HepG2 (cell line): ENCODE measurements at regions not wholly inside any gene's neighbourhood (a gene's known extent, or its start where the extent isn't known, plus 50 kb on each side); places are given as distances from the start of the nearest gene placed in this dataset.
A peak's percentile ranks its signal among the peaks of the same experiment; 100 is the strongest.

Source experiments
- ATAC-seq: fragments of 200-7000 bp; cut with Tn5 transposase; 3 replicates; pipeline ENCODE4 v1.9.1; 2020; ENCODE audit warnings: mild to moderate bottlenecking, moderate library complexity
- BruUV-seq: library from RNA; stranded (reverse); fragments of 400-500 nt; replicated peaks from 2 replicates; lab custom pipeline; 2021; lab: Mats Ljungman, UMichigan
- CTCF ChIA-PET: fragments of 300-600 bp; formaldehyde crosslinking; extraction: SDS; loops from one replicate; lab custom pipeline; 2021; ENCODE audit warnings: low total read pairs, inconsistent platforms, low intra/inter-chr PET ratio; lab: Yijun Ruan, JAX
- POLR2A ChIA-PET: fragments of 350-600 bp; sonication (Branson Sonifier 250); formaldehyde crosslinking; loops from one replicate; lab custom pipeline; 2020; ENCODE audit warnings: antibody characterized with exemption, inconsistent platforms; lab: Yijun Ruan, JAX
- DNase-seq: peaks from one replicate; pipeline ENCODE4 v3.0.0-alpha.2; 2015; ENCODE audit warnings: low spot score
- FAIRE-seq: peaks from 3 replicates; lab custom pipeline; 2011; peaks lifted over from hg19 to GRCh38; lab: Jason Lieb, UNC
- H2AFZ ChIP-seq: one replicate; pipeline ENCODE4 v1.6.1; 2011; ENCODE audit warnings: low read length, inconsistent platforms
- H3K27ac ChIP-seq: fragments of 300-600 bp; 3 replicates; pipeline ENCODE4 v1.8.0; 2011; ENCODE audit warnings: mixed run types, mild to moderate bottlenecking, mixed read lengths, low read length, inconsistent platforms; ENCODE audit not compliant: insufficient read depth; ENCODE audit errors: extremely low read length
- H3K27me3 ChIP-seq, 2 experiments: fragments of 200-600 bp in 1 of 2; 2 replicates in 1 of 2; 3 replicates in 1 of 2; pipeline versions ENCODE4 v1.6.0 to v1.8.0; 2011; ENCODE audit warnings: low read length in 2 of 2, mild to moderate bottlenecking in 2 of 2, moderate library complexity in 2 of 2, inconsistent platforms in 1 of 2; ENCODE audit not compliant: insufficient read depth in 2 of 2, control insufficient read depth in 1 of 2
- H3K36me3 ChIP-seq, 2 experiments: fragments of 200-600 bp in 1 of 2; replicated peaks in 1 of 2; 2 replicates in 1 of 2; 3 replicates in 1 of 2; pipeline versions ENCODE4 v1.5.1 to v1.8.0; 2011; ENCODE audit warnings: low read length in 2 of 2, inconsistent platforms in 1 of 2; ENCODE audit not compliant: insufficient read depth in 2 of 2, control insufficient read depth in 1 of 2
- H3K4me1 ChIP-seq: 2 replicates; pipeline ENCODE4 v1.5.1; 2012; ENCODE audit warnings: low read length, inconsistent platforms; ENCODE audit not compliant: insufficient read depth
- H3K4me2 ChIP-seq: 2 replicates; pipeline ENCODE4 v1.6.0; 2011; ENCODE audit warnings: low read depth, low read length, inconsistent platforms
- H3K4me3 ChIP-seq, 3 experiments: fragments of 200-600 bp in 1 of 3; sonication (generic), shearing (Covaris generic) in 1 of 3; replicated peaks in 1 of 3; 2 replicates each; pipeline ENCODE4 v1.5.1; 2011 to 2016; ENCODE audit warnings: low read length in 3 of 3, inconsistent platforms in 2 of 3, low read depth in 2 of 3, mild to moderate bottlenecking in 2 of 3, control low read depth in 1 of 3, mixed read lengths in 1 of 3; ENCODE audit not compliant: insufficient read depth in 1 of 3
- H3K79me2 ChIP-seq: one replicate; pipeline ENCODE4 v1.6.1; 2011; ENCODE audit warnings: low read length, inconsistent platforms; ENCODE audit not compliant: insufficient read depth
- H3K9ac ChIP-seq: 2 replicates; pipeline ENCODE4 v1.6.0; 2011; ENCODE audit warnings: mild to moderate bottlenecking, low read depth, low read length, inconsistent platforms; ENCODE audit not compliant: insufficient read depth
- H3K9me3 ChIP-seq: 2 replicates; pipeline ENCODE4 v1.5.1; 2012; ENCODE audit warnings: mild to moderate bottlenecking, low read length
- H4K20me1 ChIP-seq: 2 replicates; pipeline ENCODE4 v1.6.0; 2011; ENCODE audit warnings: inconsistent platforms, mild to moderate bottlenecking, low read length, moderate library complexity; ENCODE audit not compliant: insufficient read depth
- BORCS8-MEF2B ChIP-seq: sonication (generic); formaldehyde crosslinking; IDR thresholded peaks from 2 replicates; pipeline ENCODE4 v1.8.0; 2022; ENCODE audit warnings: mild to moderate bottlenecking, missing genetic modification reagents
- CREB1 ChIP-seq, 2 experiments: fragments of 450-650 bp in 1 of 2; IDR thresholded peaks; 2 replicates each; pipeline ENCODE4 v1.6.1; 2016 to 2017; ENCODE audit warnings: control low read depth in 1 of 2, mild to moderate bottlenecking in 1 of 2, missing compliant biosample characterization in 1 of 2, missing genetic modification characterization in 1 of 2
- IKZF4 ChIP-seq: sonication (generic); formaldehyde crosslinking; IDR thresholded peaks from 2 replicates; pipeline ENCODE4 v1.5.1; 2020; ENCODE audit warnings: borderline replicate concordance, mild to moderate bottlenecking, low read depth, missing genetic modification reagents; ENCODE audit errors: not compliant biosample characterization
- JDP2 ChIP-seq: sonication (generic); formaldehyde crosslinking; IDR thresholded peaks from 2 replicates; pipeline ENCODE4 v1.8.1; 2022; ENCODE audit warnings: missing genetic modification reagents, borderline replicate concordance
- MLLT10 ChIP-seq: sonication (generic); formaldehyde crosslinking; IDR thresholded peaks from 2 replicates; pipeline ENCODE4 v1.4.0; 2020; ENCODE audit warnings: missing genetic modification reagents
- NAIF1 ChIP-seq: sonication (generic); formaldehyde crosslinking; IDR thresholded peaks from 2 replicates; pipeline ENCODE4 v1.5.0; 2020; ENCODE audit warnings: mild to moderate bottlenecking, missing genetic modification reagents, borderline replicate concordance
- SNAPC2 ChIP-seq: sonication (generic); formaldehyde crosslinking; IDR thresholded peaks from 2 replicates; pipeline ENCODE4 v1.8.1; 2022; ENCODE audit warnings: mild to moderate bottlenecking, missing genetic modification reagents
- SRF ChIP-seq: IDR thresholded peaks from 2 replicates; pipeline ENCODE4 v1.6.1; 2011; ENCODE audit warnings: mild to moderate bottlenecking, low read depth, low read length, moderate library complexity
- SUZ12 ChIP-seq: fragments of 150-350 bp; IDR thresholded peaks from 2 replicates; pipeline ENCODE4 v1.6.1; 2014; ENCODE audit warnings: low read depth, low read length
- TEAD3 ChIP-seq: optimal IDR thresholded peaks from 2 replicates; pipeline ENCODE3; 2016; ENCODE audit warnings: borderline replicate concordance
- ZBTB25 ChIP-seq: IDR thresholded peaks from 2 replicates; pipeline ENCODE4 v1.6.1; 2018; ENCODE audit warnings: missing genetic modification reagents
- ZFP62 ChIP-seq: sonication (generic); formaldehyde crosslinking; IDR thresholded peaks from 2 replicates; pipeline ENCODE4 v1.4.0; 2020; ENCODE audit warnings: missing genetic modification reagents
- ZIK1 ChIP-seq: sonication (generic); formaldehyde crosslinking; IDR thresholded peaks from 2 replicates; pipeline ENCODE4 v1.5.0; 2020; ENCODE audit warnings: mild to moderate bottlenecking, low read depth, missing genetic modification reagents, borderline replicate concordance
- ZNF510 ChIP-seq: sonication (generic); formaldehyde crosslinking; IDR thresholded peaks from 2 replicates; pipeline ENCODE4 v1.4.0; 2020; ENCODE audit warnings: low read depth, mild to moderate bottlenecking, missing genetic modification reagents
- ZNF737 ChIP-seq: sonication (generic); formaldehyde crosslinking; IDR thresholded peaks from 2 replicates; pipeline ENCODE4 v1.5.0; 2020; ENCODE audit warnings: missing genetic modification reagents, mild to moderate bottlenecking, borderline replicate concordance
- WGBS: methylation state at CpG from one replicate; pipeline ENCODE4 v1.1.6; 2017; ENCODE audit warnings: low lambda C conversion rate; 5-methylcytosine and 5-hydroxymethylcytosine counted together
- in situ Hi-C: cut with HindIII; loops from 2 replicates; pipeline ENCODE4 v1.10.0; 2017; ENCODE audit warnings: low pct_unique_long_range_greater_than_20kb; ENCODE audit not compliant: extremely low pct_ligation_motif_present
- intact Hi-C: fragments of 100-400 bp; cut with micrococcal nuclease; formaldehyde crosslinking; loops from one replicate; pipeline ENCODE4 v1.10.0; 2022; ENCODE audit not compliant: unreplicated experiment
- TF ChIP-seq, protein P1 (sequence below), 2 experiments: sonication (generic) in 1 of 2; formaldehyde crosslinking in 1 of 2; IDR thresholded peaks; 2 replicates each; pipeline versions ENCODE4 v1.4.0 to v1.6.1; 2018 to 2020; ENCODE audit warnings: missing genetic modification reagents in 2 of 2, borderline replicate concordance in 1 of 2, low read depth in 1 of 2, mild to moderate bottlenecking in 1 of 2, missing biosample characterization in 1 of 2
- TF ChIP-seq, protein P2 (sequence below): sonication (generic); formaldehyde crosslinking; IDR thresholded peaks from 2 replicates; pipeline ENCODE4 v1.9.0; 2022; ENCODE audit warnings: missing genetic modification reagents, mild to moderate bottlenecking, borderline replicate concordance
- TF ChIP-seq, protein P3 (sequence below): IDR thresholded peaks from 2 replicates; pipeline ENCODE4 v1.6.1; 2016; ENCODE audit warnings: missing compliant biosample characterization, missing genetic modification reagents, borderline replicate concordance

- peak; percentile 91 for TF ChIP-seq CREB1 (IDR thresholded peaks at IDR 0.05)
- TF ChIP-seq CREB1 (CRISPR knock-in tag; IDR thresholded peaks at IDR 0.05), result no peak
Measured at GRCh38 chr1:221946768-221947167, 204.9 kb upstream of the DUSP10 start (continued).

DNA sequence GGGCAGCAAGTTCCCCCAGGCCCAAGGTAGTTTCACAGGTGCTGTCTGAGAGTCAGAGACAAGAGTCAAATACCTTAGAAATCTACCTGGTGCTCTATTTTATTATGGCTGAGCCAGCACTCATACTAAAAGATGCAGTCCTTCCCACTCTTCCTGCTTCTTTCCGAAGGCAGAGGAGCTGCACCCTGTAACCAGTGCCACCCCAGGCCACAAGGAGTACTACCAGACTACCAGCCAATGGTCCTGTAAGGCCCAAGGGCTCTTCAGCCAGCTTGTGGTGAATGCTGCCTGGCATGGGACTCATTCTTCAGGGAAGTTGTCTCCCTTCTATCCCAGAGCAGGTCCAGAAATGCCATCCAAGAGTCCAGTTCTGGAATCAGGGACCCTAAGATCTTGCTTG lies 203.8 kb upstream of the DUSP10 start:
- H3K79me2 ChIP-seq, result no peaks in the 10 kb centered on the region
- intact Hi-C loops, result no loop called here
- H3K9me3 ChIP-seq, result peaks cover 30% of the 10 kb centered on the region
- no TSS peak for BruUV-seq
- no peak overlapping the region for H3K4me3 ChIP-seq
- H4K20me1 ChIP-seq, result no peaks in the 10 kb centered on the region
- ChIA-PET POLR2A (no interaction called here), CTCF (no interaction called here)
- in situ Hi-C loops, result no loop called here
- ATAC-seq (peak; percentile 46; the same call in 2 of the 3 replicates), FAIRE-seq (no peak), DNase-seq (no peak)
- H3K36me3 ChIP-seq, result no peaks in the 10 kb centered on the region
- H3K4me1 ChIP-seq, result 0 out of 2 replicates have a peak, but pooled peaks cover 4% of the 10 kb centered on the region
- no peak overlapping the region for H2AFZ ChIP-seq
- H3K9ac ChIP-seq, result no peak overlapping the region
- TF ChIP-seq, protein P1, sequence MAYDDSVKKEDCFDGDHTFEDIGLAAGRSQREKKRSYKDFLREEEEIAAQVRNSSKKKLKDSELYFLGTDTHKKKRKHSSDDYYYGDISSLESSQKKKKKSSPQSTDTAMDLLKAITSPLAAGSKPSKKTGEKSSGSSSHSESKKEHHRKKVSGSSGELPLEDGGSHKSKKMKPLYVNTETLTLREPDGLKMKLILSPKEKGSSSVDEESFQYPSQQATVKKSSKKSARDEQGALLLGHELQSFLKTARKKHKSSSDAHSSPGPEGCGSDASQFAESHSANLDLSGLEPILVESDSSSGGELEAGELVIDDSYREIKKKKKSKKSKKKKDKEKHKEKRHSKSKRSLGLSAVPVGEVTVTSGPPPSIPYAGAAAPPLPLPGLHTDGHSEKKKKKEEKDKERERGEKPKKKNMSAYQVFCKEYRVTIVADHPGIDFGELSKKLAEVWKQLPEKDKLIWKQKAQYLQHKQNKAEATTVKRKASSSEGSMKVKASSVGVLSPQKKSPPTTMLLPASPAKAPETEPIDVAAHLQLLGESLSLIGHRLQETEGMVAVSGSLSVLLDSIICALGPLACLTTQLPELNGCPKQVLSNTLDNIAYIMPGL (CRISPR knock-in tag; IDR thresholded peaks at IDR 0.05; ENCODE audit: borderline replicate concordance in 1 of 2, low read depth in 1 of 2), result no peak
- no peak for TF ChIP-seq JDP2
- no peak for TF ChIP-seq SUZ12
- no peak for TF ChIP-seq ZFP62 (CRISPR knock-in tag)
- no peak for TF ChIP-seq ZNF510 (CRISPR knock-in tag)
- no peak for TF ChIP-seq BORCS8-MEF2B (CRISPR knock-in tag)
- TF ChIP-seq TEAD3 (CRISPR knock-in tag), result no peak
- no peak for TF ChIP-seq NAIF1 (CRISPR knock-in tag)
- TF ChIP-seq IKZF4 (CRISPR knock-in tag), result no peak
- no peak for TF ChIP-seq ZNF737 (CRISPR knock-in tag)
- TF ChIP-seq ZBTB25 (CRISPR knock-in tag), result no peak
- TF ChIP-seq, protein P2, sequence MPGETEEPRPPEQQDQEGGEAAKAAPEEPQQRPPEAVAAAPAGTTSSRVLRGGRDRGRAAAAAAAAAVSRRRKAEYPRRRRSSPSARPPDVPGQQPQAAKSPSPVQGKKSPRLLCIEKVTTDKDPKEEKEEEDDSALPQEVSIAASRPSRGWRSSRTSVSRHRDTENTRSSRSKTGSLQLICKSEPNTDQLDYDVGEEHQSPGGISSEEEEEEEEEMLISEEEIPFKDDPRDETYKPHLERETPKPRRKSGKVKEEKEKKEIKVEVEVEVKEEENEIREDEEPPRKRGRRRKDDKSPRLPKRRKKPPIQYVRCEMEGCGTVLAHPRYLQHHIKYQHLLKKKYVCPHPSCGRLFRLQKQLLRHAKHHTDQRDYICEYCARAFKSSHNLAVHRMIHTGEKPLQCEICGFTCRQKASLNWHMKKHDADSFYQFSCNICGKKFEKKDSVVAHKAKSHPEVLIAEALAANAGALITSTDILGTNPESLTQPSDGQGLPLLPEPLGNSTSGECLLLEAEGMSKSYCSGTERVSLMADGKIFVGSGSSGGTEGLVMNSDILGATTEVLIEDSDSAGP (CRISPR knock-in tag), result no peak
- TF ChIP-seq, protein P3, sequence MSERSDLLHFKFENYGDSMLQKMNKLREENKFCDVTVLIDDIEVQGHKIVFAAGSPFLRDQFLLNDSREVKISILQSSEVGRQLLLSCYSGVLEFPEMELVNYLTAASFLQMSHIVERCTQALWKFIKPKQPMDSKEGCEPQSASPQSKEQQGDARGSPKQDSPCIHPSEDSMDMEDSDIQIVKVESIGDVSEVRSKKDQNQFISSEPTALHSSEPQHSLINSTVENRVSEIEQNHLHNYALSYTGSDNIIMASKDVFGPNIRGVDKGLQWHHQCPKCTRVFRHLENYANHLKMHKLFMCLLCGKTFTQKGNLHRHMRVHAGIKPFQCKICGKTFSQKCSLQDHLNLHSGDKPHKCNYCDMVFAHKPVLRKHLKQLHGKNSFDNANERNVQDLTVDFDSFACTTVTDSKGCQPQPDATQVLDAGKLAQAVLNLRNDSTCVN (CRISPR knock-in tag), result no peak
- no peak for TF ChIP-seq SRF
- no peak for TF ChIP-seq SNAPC2 (CRISPR knock-in tag)
- no peak for TF ChIP-seq ZIK1 (CRISPR knock-in tag)
- no peak for TF ChIP-seq MLLT10 (CRISPR knock-in tag)
- H3K27me3 ChIP-seq, result peaks cover 0 to 4% of the 10 kb centered on the region in 2 experiments; a peak in 1 of 5 replicates
- H3K27ac ChIP-seq, result no peak overlapping the region
- H3K4me2 ChIP-seq, result no peak overlapping the region
- WGBS, result no CpG with 5 or more reads among the region's 1 CpG
